WTC11 (cell line): ENCODE measurements at regions not wholly inside any gene's neighbourhood (a gene's known extent, or its start where the extent isn't known, plus 50 kb on each side); places are given as distances from the start of the nearest gene placed in this dataset.

Experiments
- ELF4 ChIP-seq: sonication (generic); formaldehyde crosslinking; IDR thresholded peaks from 2 replicates; pipeline ENCODE4 v1.8.1; 2022; ENCODE audit warnings: low read depth, mild to moderate bottlenecking, moderate library complexity, missing genetic modification reagents
- FOXJ3 ChIP-seq: sonication (generic); formaldehyde crosslinking; IDR thresholded peaks from 2 replicates; pipeline ENCODE4 v1.9.0; 2021; ENCODE audit warnings: missing genetic modification reagents, mild to moderate bottlenecking, borderline replicate concordance
- JAZF1 ChIP-seq: fragments of 250-450 bp; sonication (Bioruptor Pico); IDR thresholded peaks from 2 replicates; pipeline ENCODE4 v1.9.0; 2021; ENCODE audit warnings: moderate library complexity, mild to moderate bottlenecking, inconsistent platforms
- NFE2L1 ChIP-seq: sonication (generic); formaldehyde crosslinking; IDR thresholded peaks from 2 replicates; pipeline ENCODE4 v1.8.1; 2023; ENCODE audit warnings: missing genetic modification reagents
- SMAD3 ChIP-seq: sonication (generic); formaldehyde crosslinking; IDR thresholded peaks from 2 replicates; pipeline ENCODE4 v1.8.0; 2022; ENCODE audit warnings: missing genetic modification reagents, mild to moderate bottlenecking, borderline replicate concordance
- TF ChIP-seq, protein P1 (sequence below): fragments of 200-600 bp; IDR thresholded peaks from 2 replicates; pipeline ENCODE4 v1.8.0; 2022; ENCODE audit warnings: antibody characterized with exemption
- TF ChIP-seq, protein P2 (sequence below): sonication (generic); formaldehyde crosslinking; IDR thresholded peaks from 2 replicates; pipeline ENCODE4 v1.8.1; 2023; ENCODE audit warnings: mild to moderate bottlenecking, missing genetic modification reagents
- TF ChIP-seq, protein P3 (sequence below): sonication (generic); formaldehyde crosslinking; IDR thresholded peaks from 2 replicates; pipeline ENCODE4 v1.8.1; 2022; ENCODE audit warnings: mild to moderate bottlenecking, moderate library complexity, missing genetic modification reagents
- TF ChIP-seq, protein P4 (sequence below): sonication (generic); formaldehyde crosslinking; IDR thresholded peaks from 2 replicates; pipeline ENCODE4 v1.8.1; 2023; ENCODE audit warnings: mild to moderate bottlenecking, missing genetic modification reagents, moderate library complexity

DNA sequence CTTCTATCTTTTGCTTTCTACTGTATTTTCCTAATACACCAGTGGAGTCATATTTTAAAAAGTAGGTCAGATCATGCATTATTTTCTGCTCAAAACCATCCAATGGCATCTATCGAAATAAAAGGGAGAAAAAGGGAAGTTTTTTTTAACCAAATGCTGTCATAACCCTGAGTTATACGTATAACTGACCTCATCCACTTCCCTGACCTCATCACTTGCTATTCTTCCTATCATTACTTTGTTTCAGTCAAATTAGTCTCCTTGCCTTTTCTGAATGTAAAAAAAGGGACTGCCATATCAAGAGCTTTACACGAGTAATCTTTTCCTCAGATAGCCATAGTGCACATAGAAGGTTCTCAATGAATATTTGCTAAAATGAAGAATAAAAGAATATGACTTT lies 1383.6 kb downstream of the ZPLD1 start:
- TF ChIP-seq, protein P1, sequence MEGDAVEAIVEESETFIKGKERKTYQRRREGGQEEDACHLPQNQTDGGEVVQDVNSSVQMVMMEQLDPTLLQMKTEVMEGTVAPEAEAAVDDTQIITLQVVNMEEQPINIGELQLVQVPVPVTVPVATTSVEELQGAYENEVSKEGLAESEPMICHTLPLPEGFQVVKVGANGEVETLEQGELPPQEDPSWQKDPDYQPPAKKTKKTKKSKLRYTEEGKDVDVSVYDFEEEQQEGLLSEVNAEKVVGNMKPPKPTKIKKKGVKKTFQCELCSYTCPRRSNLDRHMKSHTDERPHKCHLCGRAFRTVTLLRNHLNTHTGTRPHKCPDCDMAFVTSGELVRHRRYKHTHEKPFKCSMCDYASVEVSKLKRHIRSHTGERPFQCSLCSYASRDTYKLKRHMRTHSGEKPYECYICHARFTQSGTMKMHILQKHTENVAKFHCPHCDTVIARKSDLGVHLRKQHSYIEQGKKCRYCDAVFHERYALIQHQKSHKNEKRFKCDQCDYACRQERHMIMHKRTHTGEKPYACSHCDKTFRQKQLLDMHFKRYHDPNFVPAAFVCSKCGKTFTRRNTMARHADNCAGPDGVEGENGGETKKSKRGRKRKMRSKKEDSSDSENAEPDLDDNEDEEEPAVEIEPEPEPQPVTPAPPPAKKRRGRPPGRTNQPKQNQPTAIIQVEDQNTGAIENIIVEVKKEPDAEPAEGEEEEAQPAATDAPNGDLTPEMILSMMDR, result no peak
- TF ChIP-seq, protein P2, sequence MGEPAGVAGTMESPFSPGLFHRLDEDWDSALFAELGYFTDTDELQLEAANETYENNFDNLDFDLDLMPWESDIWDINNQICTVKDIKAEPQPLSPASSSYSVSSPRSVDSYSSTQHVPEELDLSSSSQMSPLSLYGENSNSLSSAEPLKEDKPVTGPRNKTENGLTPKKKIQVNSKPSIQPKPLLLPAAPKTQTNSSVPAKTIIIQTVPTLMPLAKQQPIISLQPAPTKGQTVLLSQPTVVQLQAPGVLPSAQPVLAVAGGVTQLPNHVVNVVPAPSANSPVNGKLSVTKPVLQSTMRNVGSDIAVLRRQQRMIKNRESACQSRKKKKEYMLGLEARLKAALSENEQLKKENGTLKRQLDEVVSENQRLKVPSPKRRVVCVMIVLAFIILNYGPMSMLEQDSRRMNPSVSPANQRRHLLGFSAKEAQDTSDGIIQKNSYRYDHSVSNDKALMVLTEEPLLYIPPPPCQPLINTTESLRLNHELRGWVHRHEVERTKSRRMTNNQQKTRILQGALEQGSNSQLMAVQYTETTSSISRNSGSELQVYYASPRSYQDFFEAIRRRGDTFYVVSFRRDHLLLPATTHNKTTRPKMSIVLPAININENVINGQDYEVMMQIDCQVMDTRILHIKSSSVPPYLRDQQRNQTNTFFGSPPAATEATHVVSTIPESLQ (CRISPR knock-in tag), result no peak
- TF ChIP-seq SMAD3 (CRISPR knock-in tag) (no peak), FOXJ3 (CRISPR knock-in tag) (no peak), NFE2L1 (CRISPR knock-in tag) (no peak), ELF4 (CRISPR knock-in tag) (no peak), JAZF1 (CRISPR knock-in tag) (no peak)
- TF ChIP-seq, protein P3, sequence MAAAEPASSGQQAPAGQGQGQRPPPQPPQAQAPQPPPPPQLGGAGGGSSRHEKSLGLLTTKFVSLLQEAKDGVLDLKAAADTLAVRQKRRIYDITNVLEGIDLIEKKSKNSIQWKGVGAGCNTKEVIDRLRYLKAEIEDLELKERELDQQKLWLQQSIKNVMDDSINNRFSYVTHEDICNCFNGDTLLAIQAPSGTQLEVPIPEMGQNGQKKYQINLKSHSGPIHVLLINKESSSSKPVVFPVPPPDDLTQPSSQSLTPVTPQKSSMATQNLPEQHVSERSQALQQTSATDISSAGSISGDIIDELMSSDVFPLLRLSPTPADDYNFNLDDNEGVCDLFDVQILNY (CRISPR knock-in tag), result no peak
- TF ChIP-seq, protein P4, sequence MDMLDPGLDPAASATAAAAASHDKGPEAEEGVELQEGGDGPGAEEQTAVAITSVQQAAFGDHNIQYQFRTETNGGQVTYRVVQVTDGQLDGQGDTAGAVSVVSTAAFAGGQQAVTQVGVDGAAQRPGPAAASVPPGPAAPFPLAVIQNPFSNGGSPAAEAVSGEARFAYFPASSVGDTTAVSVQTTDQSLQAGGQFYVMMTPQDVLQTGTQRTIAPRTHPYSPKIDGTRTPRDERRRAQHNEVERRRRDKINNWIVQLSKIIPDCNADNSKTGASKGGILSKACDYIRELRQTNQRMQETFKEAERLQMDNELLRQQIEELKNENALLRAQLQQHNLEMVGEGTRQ (CRISPR knock-in tag), result no peak
